ENCODE measurements at regions not wholly inside any gene's neighbourhood (a gene's known extent, or its start where the extent isn't known, plus 50 kb on each side); places are given as distances from the start of the nearest gene placed in this dataset.
"Not testable (repeated sequence)": the region's sequence is repeated elsewhere in the genome, so short reads cannot be mapped to it uniquely, and the experiment has no call there.

DNA sequence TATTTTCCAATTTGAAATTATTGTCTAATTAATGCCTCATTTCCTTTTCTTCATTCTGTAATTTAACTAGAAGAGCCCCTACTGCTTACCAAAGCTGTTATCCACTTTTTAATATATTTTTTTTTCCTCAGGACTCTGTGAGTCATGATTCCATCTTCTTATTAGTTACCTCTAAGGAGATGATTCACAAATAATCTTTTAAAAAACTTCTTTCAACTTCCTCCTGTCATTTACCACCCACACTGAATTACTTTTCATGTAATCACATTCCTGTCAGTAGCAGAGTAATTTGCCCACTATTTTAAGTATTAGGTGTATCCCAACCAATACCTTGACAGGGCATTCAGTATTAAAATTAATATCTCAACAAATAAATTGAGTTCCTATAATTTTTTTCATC, 470.9 kb upstream of the ADGRL3 start:
- TF ChIP-seq, protein P1, sequence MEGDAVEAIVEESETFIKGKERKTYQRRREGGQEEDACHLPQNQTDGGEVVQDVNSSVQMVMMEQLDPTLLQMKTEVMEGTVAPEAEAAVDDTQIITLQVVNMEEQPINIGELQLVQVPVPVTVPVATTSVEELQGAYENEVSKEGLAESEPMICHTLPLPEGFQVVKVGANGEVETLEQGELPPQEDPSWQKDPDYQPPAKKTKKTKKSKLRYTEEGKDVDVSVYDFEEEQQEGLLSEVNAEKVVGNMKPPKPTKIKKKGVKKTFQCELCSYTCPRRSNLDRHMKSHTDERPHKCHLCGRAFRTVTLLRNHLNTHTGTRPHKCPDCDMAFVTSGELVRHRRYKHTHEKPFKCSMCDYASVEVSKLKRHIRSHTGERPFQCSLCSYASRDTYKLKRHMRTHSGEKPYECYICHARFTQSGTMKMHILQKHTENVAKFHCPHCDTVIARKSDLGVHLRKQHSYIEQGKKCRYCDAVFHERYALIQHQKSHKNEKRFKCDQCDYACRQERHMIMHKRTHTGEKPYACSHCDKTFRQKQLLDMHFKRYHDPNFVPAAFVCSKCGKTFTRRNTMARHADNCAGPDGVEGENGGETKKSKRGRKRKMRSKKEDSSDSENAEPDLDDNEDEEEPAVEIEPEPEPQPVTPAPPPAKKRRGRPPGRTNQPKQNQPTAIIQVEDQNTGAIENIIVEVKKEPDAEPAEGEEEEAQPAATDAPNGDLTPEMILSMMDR (IDR thresholded peaks at IDR 0.05; ENCODE audit: insufficient read depth, low read length, poor library complexity, severe bottlenecking), result no peak
- H3K27me3 ChIP-seq (ENCODE audit: control insufficient read depth, insufficient read depth, low read length), result no peaks in the 10 kb centered on the region
- peak; percentile 12 for DNase-seq (ENCODE audit: low read depth)

DNA sequence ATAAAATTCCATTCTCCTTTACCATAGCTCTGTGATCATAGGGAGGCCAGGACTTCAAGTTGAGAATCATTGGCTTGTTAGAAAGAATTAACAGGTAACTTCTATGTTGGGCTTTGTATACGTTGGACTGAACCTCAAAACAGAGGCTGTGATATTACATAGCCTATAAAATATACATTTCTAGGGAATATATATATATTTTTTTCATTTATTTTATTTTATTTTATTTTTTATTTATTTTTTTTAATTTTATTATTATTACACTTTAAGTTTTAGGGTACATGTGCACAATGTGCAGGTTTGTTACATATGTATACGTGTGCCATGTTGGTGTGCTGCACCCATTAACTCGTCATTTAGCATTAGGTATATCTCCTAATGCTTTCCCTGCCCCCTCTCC, 470.4 kb upstream of the ADGRL3 start:
- not testable (repeated sequence) for H3K36me3 ChIP-seq (ENCODE audit: control insufficient read depth, insufficient read depth, low read length); H3K27me3 ChIP-seq (ENCODE audit: control insufficient read depth, insufficient read depth, low read length); H3K4me3 ChIP-seq (ENCODE audit: low read depth, low read length); DNase-seq (ENCODE audit: low read depth)

More for the DNA sequence above, 470.9 kb upstream of the ADGRL3 start:
- H3K36me3 ChIP-seq (ENCODE audit: control insufficient read depth, insufficient read depth, low read length), result no peaks in the 10 kb centered on the region
- no peak overlapping the region for H3K4me3 ChIP-seq (ENCODE audit: low read depth, low read length)

DNA sequence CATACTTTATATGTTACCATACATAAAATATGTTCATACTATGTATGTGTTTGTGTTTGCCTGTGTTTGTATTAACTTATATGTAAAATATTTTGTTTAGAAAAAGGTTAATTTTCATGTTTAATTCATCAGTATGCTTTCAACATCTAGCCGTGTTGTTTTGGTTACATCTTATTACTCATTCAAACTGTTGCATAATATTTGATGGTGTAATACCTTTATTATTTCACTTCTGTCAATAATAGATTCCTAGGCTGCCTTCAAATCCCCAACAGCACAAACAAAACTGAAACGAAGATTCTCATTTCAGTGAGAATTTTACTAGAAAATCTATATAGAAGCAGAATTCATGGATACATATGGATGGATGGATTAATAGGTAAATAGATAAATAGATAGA, 462.3 kb upstream of the ADGRL3 start:
- TF ChIP-seq, protein P1 (IDR thresholded peaks at IDR 0.05; ENCODE audit: insufficient read depth, low read length, poor library complexity, severe bottlenecking), result no peak
- DNase-seq (ENCODE audit: low read depth), result no peak
- no peak overlapping the region for H3K4me3 ChIP-seq (ENCODE audit: low read depth, low read length)

DNA sequence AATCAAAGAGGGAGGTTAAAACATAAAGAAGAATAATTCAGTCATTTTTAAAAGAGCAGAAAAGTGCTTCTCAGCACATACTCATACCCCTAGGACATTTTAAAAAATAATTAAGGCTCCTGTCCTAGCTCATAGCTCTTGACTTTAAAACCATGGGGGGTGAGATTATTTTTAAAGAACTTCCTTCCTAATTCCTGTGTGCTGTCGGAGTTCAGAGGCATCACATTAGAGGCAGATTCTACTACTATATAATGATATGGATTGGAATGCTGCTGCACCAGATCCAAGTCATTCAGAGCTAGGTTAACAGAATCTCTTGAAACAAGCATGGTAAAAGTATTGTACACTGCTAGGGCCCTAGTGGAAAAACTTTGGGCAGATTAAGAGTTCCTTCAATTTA, 456.5 kb upstream of the ADGRL3 start:
- no peaks in the 10 kb centered on the region for H3K36me3 ChIP-seq (ENCODE audit: control insufficient read depth, insufficient read depth, low read length)
- no peak overlapping the region for H3K4me3 ChIP-seq (ENCODE audit: low read depth, low read length)
- no peaks in the 10 kb centered on the region for H3K27me3 ChIP-seq (ENCODE audit: control insufficient read depth, insufficient read depth, low read length)
- TF ChIP-seq, protein P1 (IDR thresholded peaks at IDR 0.05; ENCODE audit: insufficient read depth, low read length, poor library complexity, severe bottlenecking), result no peak
- DNase-seq (ENCODE audit: low read depth), result no peak

More for the DNA sequence above, 462.3 kb upstream of the ADGRL3 start:
- Histone ChIP-seq H3K27me3 (ENCODE audit: control insufficient read depth, insufficient read depth, low read length) (no peaks in the 10 kb centered on the region), H3K36me3 (ENCODE audit: control insufficient read depth, insufficient read depth, low read length) (no peaks in the 10 kb centered on the region)

DNA sequence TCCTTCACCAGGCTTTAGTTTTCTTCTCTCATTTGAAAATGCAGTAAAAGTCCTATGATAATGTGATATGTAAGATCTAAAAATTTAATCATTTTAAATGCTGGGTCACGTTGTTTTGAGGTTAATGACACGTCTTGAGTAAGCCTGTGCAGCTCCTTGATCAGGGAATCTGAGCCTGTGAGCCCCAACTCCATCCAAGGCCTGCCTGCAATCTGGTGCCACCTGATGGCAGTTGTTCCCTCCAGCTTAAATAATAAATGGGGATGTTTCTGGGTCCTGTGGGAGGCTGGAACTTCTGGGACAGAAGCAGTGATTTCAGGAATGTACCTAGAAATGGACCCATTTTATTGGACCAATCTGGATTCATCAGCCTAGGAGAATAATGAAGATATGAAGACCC, 455.4 kb upstream of the ADGRL3 start:
- Histone ChIP-seq H3K4me3 (ENCODE audit: low read depth, low read length) (no peak overlapping the region), H3K36me3 (ENCODE audit: control insufficient read depth, insufficient read depth, low read length) (no peaks in the 10 kb centered on the region), H3K27me3 (ENCODE audit: control insufficient read depth, insufficient read depth, low read length) (no peaks in the 10 kb centered on the region)
- no peak for DNase-seq (ENCODE audit: low read depth)
- TF ChIP-seq, protein P1 (IDR thresholded peaks at IDR 0.05; ENCODE audit: insufficient read depth, low read length, poor library complexity, severe bottlenecking), result no peak

DNA sequence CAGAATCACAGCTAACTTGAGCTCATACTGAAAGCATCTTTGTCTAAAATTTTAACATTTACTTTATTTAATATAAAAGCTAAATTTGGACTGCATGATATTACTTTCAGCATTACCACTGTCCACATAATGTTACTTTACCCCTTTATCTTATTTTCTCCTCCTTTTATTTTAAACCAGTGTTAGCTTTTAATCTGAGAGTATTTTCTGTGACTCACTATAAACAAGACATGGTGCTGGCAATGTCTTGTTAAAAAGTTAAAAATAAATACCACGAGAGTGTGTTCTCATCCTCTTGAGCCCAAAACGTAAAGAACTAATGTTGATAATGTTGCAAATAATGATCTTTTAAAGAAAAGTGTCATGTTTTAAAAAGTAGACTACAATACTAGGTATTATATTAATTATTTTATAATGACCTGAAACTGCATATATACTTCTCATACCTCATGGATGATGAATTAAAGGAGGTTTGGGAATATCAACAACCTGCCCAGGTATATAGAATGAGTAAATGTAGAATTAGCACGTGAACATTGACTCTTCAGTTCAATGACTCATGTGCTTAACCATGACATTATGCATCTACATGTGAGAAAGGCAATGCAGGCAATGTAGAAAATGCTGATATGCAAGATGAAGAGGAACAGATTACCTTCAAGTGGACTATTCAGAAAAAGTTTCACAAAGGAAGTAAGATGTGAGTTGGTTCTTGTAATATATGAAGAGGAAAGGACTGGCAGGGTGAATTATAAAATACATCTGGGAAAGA, 454.1 kb upstream of the ADGRL3 start:
- Histone ChIP-seq H3K4me3 (ENCODE audit: low read depth, low read length) (no peak overlapping the region), H3K27me3 (ENCODE audit: control insufficient read depth, insufficient read depth, low read length) (no peaks in the 10 kb centered on the region), H3K36me3 (ENCODE audit: control insufficient read depth, insufficient read depth, low read length) (no peaks in the 10 kb centered on the region)
- TF ChIP-seq, protein P1 (IDR thresholded peaks at IDR 0.05; ENCODE audit: insufficient read depth, low read length, poor library complexity, severe bottlenecking), result no peak
- DNase-seq (ENCODE audit: low read depth), result no peak

All from kidney epithelial cell (primary cell).